ENCODE measurements at regions not wholly inside any gene's neighbourhood (a gene's known extent, or its start where the extent isn't known, plus 50 kb on each side); places are given as distances from the start of the nearest gene placed in this dataset.

DNA sequence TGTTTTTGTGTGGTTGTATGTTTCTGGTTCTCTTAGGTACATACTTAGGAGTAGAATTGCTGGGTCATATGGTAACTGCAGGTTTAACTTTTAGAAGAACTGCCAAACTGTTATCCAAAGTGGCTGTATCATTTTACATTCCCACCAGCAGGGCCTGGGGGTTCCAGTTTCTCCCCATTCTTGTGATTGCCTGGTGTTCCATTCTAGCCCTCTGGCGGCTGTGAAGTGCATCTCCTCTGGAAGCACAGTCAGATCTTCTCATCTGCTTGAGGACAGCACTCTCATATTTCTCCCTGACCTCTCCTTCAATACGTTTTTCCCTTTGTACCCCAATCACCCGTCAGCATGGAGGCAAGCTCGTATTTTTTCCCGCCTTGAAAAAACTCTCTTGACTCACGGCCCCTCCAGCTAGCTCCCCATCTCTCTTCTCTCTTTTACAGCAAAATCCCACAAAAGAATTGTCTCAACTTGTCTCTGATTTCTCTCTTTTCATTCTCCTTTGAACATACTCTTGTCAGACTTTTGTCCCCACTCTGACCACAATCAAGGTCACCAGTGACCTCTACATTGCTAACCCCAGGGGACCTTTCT, 56.8 kb upstream of the THY1 start:
- TF ChIP-seq POLR2A (IDR thresholded peaks at IDR 0.05) (no peak), POLR2AphosphoS5 (IDR thresholded peaks at IDR 0.05; ENCODE audit: insufficient read depth in 1 of 2, low read depth in 1 of 2) (no peak)
